Skin of body (tissue), 1 donor: ENCODE measurements at regions not wholly inside any gene's neighbourhood (a gene's known extent, or its start where the extent isn't known, plus 50 kb on each side); places are given as distances from the start of the nearest gene placed in this dataset.
"Not testable (repeated sequence)": the region's sequence is repeated elsewhere in the genome, so short reads cannot be mapped to it uniquely, and the experiment has no call there.

Experiments used
- DNase-seq: peaks from one replicate; lab custom pipeline; 2025; lab: John Stamatoyannopoulos, UW

GRCh38 chr6:82576284-82576683 is 212.7 kb downstream of the TPBG start:
- DNase-seq, result no peak

- DNase-seq, result no peak
These were observed 220.6 kb downstream of the TPBG start for GRCh38 chr6:82584194-82584695.

GRCh38 chr6:82584856-82585255 is 221.2 kb downstream of the TPBG start:
- no peak for DNase-seq

GRCh38 chr6:82588020-82588419 is 224.4 kb downstream of the TPBG start:
- DNase-seq, result no peak

DNA sequence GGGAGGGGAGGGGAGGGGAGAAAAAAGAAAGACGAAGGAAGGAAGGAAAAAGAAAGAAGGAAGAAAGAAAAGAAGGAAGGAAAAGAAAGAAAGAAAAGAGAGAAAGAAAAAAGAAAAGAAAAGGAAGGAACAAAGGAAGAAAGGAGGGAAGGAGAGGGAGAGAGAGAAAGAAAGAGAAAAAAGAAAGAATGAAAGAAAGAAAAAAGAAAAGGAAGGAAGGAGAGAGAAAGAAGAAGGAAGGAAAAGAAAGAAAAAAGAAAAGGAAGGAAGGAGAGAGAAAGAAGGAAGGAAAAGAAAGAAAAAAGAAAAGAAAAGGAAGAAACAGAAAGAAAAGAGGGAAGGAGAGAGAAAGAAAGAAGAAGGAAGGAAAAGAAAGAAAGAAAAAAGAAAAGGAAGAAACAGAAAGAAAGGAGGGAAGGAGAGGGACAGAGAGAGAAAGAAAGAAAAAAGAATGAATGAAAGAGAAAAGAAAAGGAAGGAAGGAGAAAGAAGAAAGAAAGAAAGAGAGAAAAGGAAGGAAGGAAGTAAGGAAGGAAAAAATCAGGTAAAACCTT is 225.3 kb downstream of the TPBG start:
- no peak for DNase-seq

DNA sequence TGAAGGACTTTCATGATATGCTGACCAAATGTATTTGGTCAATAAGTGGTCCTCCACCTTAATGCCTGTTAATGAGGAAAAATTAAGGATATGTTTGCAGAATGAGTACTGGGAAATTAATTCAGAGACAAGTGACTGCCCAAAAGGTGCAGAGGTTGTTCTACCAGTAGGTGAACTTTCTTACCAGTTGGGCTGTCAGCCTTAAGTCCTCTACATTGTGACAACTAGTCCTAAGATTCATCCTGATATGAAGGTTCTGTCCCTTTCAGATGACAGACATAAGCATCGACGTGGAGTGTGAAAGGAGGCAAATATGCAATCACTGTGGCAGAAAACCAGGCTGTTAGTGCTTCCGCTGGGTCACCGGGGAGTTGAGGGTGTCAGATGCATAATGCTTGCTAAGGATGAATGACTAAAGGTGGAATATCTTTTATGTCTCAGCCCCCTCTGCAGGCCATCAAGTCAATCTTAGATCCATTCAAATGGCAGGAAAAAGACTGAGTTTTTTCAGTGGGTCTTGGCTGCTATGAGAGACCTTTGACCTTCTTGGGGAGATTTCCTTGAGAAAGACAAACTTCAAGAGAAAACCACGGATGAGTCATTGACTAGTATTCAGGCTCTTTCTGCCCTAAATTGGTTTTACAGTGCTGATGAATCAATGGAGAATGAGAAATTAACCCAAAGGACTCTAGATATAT is 226.0 kb downstream of the TPBG start:
- no peak for DNase-seq

GRCh38 chr6:82597201-82597600 is 233.6 kb downstream of the TPBG start:
- DNase-seq, result no peak

DNA sequence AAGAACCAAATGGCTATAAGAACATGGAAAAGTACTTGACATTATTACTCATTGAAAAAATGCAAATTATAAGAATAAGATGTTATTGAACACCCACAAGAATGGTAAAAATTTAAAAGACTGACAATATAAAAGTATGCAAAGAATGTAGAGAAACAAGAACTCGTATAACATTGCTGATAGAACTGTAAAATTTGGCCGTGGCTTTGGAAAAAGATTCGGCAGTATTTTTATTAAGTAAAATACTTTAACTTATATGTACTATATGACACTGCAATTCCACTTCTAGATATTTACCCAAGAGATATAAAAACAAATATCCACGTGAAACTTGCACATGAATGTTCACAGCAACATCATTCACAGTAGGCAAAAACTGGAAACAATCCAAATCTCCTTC is 239.2 kb downstream of the TPBG start:
- no peak for DNase-seq

GRCh38 chr6:82603871-82604270 is 240.3 kb downstream of the TPBG start:
- DNase-seq, result no peak

DNA sequence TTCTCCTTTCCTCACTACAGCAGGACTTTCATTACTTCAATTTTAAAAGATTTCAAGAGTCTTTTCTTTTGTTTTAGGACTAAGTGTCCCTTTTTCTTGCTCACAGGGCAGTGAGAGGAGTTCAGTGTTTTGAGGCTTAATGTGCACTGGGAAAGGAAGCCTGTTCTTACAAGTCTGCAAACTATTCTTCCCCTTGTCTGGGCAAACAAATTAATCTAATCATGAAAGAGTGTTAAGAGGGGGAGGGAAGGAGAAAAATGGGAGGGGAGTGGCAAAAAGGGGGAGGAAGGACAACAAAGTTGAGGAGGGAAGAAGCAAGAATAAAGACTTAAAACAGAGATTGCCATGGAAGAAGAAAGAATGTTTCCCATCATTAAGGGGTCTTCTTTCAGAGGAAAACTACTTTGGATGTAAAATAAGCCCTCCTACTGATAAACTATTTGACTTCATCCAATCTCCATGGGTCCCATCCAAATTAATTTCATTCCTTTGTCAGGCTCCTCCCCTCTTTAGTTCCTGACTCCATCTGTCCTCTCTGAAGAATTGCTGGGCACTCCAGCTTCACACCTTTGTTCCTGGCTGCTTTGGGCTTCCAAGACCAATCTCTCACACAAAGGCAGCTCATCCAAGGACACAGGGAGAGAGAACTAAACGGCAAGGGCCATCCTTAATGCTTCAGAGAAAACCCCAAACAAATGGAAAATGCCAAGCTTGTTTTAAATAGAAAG is 244.5 kb downstream of the TPBG start:
- DNase-seq, result no peak

GRCh38 chr6:82608781-82609180 is 245.2 kb downstream of the TPBG start:
- no peak for DNase-seq

- no peak for DNase-seq
These were observed 248.1 kb downstream of the TPBG start for GRCh38 chr6:82611751-82612150.

DNA sequence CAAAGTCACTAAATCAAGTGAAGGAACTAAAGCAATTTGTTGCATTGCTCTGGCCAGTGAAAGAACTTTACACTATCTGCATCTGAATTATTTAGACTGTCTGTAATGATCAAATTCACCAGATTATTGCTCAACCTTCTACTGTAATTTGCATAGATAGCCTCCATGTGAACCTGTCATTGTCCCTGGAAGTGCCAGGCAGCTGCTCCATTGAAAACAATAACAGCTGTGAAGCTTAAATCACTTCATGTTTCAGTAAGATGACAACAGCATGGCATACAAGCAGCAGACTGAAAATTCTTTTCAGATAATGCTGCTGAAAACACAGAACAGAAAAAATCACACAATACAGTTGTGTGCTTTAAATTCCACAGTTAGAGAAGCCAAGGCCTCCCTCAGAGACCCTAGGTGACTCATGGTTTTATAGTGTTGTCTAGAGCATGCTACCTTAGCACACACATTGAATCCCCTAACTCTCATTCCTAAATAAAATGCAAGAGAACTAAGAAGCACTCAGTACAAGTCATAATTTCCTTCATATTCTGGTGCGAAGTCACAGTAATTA is 248.9 kb downstream of the TPBG start:
- peak; percentile 9 for DNase-seq

DNA sequence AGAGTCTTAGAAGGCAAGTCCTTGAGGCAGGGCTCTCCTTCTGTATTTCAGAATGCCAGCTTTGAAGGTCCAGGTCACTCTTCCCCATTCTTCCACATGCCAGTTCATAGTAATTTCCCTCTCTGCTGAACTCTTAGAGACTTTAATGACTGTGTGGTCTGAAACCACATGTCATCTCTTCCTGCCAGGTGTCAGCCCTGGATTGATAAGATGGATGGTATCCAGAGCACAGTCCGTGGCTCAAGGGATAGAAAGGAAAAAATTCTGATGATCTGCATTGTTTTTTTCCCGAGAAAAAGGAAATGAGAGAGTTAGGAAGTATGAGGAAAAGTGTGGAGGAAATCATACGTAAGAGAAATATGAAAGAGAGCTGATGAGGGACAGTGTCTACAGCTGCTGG is 250.9 kb downstream of the TPBG start:
- DNase-seq, result no peak

- DNase-seq, result peak; percentile 11
These were observed 252.9 kb downstream of the TPBG start for GRCh38 chr6:82616386-82617028.

GRCh38 chr6:82617648-82618047 is 254.0 kb downstream of the TPBG start:
- no peak for DNase-seq

- no peak for DNase-seq
These were observed 256.0 kb downstream of the TPBG start for GRCh38 chr6:82619573-82619972.

DNA sequence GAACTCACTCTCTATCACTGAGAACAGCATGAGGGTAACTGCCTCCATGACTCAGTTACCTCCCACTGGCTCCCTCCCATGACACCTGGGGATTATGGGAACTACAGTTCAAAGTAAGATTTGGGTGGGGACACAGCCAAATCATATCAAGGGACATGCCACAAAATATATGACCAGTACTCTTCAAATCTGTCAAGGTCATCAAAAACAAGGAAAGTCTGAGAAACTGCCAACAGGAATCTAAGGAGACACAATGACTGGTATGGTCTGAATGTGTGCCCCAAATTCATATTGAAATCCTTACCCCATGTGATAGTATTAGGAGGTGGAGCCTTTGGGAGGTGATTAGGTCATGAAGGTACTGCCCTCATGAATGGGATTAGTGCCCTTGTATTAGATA is 258.8 kb downstream of the TPBG start:
- DNase-seq, result no peak

- DNase-seq, result no peak
These were observed 260.6 kb downstream of the TPBG start for GRCh38 chr6:82624251-82624650.

GRCh38 chr6:82626946-82627345 is 263.3 kb downstream of the TPBG start:
- DNase-seq, result not testable (repeated sequence)

DNA sequence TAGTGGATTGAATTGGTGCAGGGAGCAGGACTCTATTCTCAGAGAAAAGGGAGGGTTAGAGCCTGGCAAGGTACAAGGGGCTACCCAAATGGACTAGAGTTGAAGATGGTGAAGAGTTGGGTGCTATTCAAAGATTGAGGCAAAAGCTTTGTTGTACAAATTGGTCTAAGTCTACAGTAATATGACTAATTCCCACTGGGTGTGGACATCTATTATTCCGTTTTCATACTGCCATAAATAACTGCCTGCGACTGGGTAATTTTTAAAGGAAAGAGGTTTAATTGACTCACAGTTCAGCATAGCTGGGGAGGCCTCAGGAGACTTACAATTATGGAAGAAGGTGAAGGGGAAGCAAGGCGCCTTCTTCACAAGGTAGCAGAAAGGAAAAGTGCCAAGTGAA is 266.3 kb downstream of the TPBG start:
- no peak for DNase-seq

DNA sequence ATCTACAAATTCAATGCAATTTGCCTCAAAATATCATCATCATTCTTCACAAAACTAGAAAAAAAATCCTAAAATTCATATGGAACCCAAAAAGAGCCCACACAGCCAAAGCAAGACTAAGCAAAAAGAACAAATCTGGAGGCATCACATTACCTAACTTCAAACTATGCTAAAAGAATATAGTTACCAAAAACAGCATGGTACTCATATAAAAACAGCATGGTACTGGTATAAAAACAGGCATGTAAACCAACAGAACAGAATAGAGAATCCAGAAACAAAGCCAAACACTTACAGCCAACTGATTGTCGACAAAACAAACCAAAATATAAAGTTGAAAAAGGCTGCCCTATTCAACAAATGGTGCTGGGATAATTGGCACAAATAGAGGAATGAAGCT is 278.1 kb downstream of the TPBG start:
- DNase-seq, result no peak
